H1 (cell line): ENCODE measurements at regions not wholly inside any gene's neighbourhood (a gene's known extent, or its start where the extent isn't known, plus 50 kb on each side); places are given as distances from the start of the nearest gene placed in this dataset.

Experiments used
- CTCF ChIA-PET: fragments of 300-600 bp; sonication (Branson Sonifier 250); formaldehyde crosslinking; loops from one replicate; lab custom pipeline; 2021; ENCODE audit not compliant: partially characterized antibody; lab: Charles Lee
- POLR2A ChIA-PET: fragments of 300-600 bp; sonication (Branson Sonifier 250); formaldehyde crosslinking; loops from one replicate; lab custom pipeline; 2021; ENCODE audit warnings: inconsistent platforms; ENCODE audit not compliant: partially characterized antibody; lab: Charles Lee
- DNase-seq, 2 experiments: peaks; one replicate each; pipeline versions ENCODE4 v3.0.0 to v3.0.0-alpha.2; 2010 to 2022; ENCODE audit warnings: low spot score in 2 of 2, low read depth in 1 of 2, mixed read lengths in 1 of 2
- FAIRE-seq: peaks from 2 replicates; lab custom pipeline; 2011; peaks lifted over from hg19 to GRCh38; lab: Jason Lieb, UNC
- H2AFZ ChIP-seq: 2 replicates; pipeline ENCODE4 v1.8.1; 2012; ENCODE audit warnings: low read length, inconsistent platforms
- H2AK5ac ChIP-seq: 2 replicates; pipeline ENCODE4 v1.6.1; 2013; ENCODE audit warnings: low read depth, low read length
- H2BK120ac ChIP-seq: replicated peaks from 2 replicates; pipeline ENCODE3; 2013; ENCODE audit warnings: low read depth, low read length, inconsistent platforms
- H2BK12ac ChIP-seq: 2 replicates; pipeline ENCODE4 v1.6.1; 2013; ENCODE audit warnings: low read depth, low read length
- H2BK15ac ChIP-seq: 2 replicates; pipeline ENCODE4 v1.6.1; 2013; ENCODE audit warnings: low read length
- H2BK20ac ChIP-seq: 2 replicates; pipeline ENCODE4 v1.6.1; 2013; ENCODE audit warnings: low read length
- H2BK5ac ChIP-seq: 2 replicates; pipeline ENCODE4 v1.6.1; 2013; ENCODE audit warnings: low read depth, low read length
- H3K14ac ChIP-seq: 2 replicates; pipeline ENCODE4 v1.6.1; 2013; ENCODE audit warnings: inconsistent platforms; ENCODE audit not compliant: insufficient read length
- H3K18ac ChIP-seq: 2 replicates; pipeline ENCODE4 v1.6.1; 2013; ENCODE audit warnings: low read length; ENCODE audit errors: extremely low read depth
- H3K23ac ChIP-seq: 2 replicates; pipeline ENCODE4 v1.6.1; 2013; ENCODE audit warnings: inconsistent platforms; ENCODE audit not compliant: insufficient read length
- H3K23me2 ChIP-seq: 2 replicates; pipeline ENCODE4 v1.6.1; 2013; ENCODE audit warnings: low read depth, low read length
- H3K27ac ChIP-seq: 2 replicates; pipeline ENCODE4 v1.6.1; 2011; ENCODE audit warnings: low read depth, low read length, inconsistent platforms
- H3K27me3 ChIP-seq, 4 experiments: replicated peaks in 1 of 4; 1 replicate in 1 of 4; 2 replicates in 3 of 4; pipeline versions ENCODE4 v1.6.1 to v1.8.1; 2011 to 2013; ENCODE audit warnings: low read length in 3 of 4, mild to moderate bottlenecking in 3 of 4, inconsistent platforms in 2 of 4, mixed read lengths in 2 of 4, moderate library complexity in 1 of 4; ENCODE audit not compliant: control insufficient read depth in 3 of 4, insufficient read depth in 3 of 4; ENCODE audit errors: extremely low read depth in 1 of 4
- H3K36me3 ChIP-seq, 4 experiments: 2 replicates each; pipeline versions ENCODE4 v1.6.1 to v1.8.1; 2011 to 2013; ENCODE audit warnings: mild to moderate bottlenecking in 4 of 4, low read length in 3 of 4, moderate library complexity in 2 of 4, control low read depth in 1 of 4, inconsistent platforms in 1 of 4; ENCODE audit not compliant: insufficient read depth in 4 of 4, control insufficient read depth in 2 of 4
- H3K4ac ChIP-seq: replicated peaks from 2 replicates; pipeline ENCODE3; 2013; ENCODE audit warnings: low read length, low read depth, mixed read lengths, inconsistent platforms; ENCODE audit not compliant: insufficient read length
- H3K4me1 ChIP-seq, 4 experiments: replicated peaks in 1 of 4; 1 replicate in 1 of 4; 2 replicates in 3 of 4; pipeline versions ENCODE4 v1.6.1 to v1.8.1; 2011 to 2013; ENCODE audit warnings: low read length in 3 of 4, inconsistent platforms in 2 of 4, mixed read lengths in 1 of 4; ENCODE audit not compliant: insufficient read depth in 4 of 4, control insufficient read depth in 3 of 4
- H3K4me2 ChIP-seq, 2 experiments: 2 replicates each; pipeline versions ENCODE4 v1.6.1 to v1.8.1; 2011 to 2013; ENCODE audit warnings: low read depth in 2 of 2, low read length in 2 of 2, control low read depth in 1 of 2, inconsistent platforms in 1 of 2, mild to moderate bottlenecking in 1 of 2; ENCODE audit not compliant: insufficient read depth in 1 of 2
- H3K4me3 ChIP-seq, 4 experiments: fragments of 200-600, 300-600 bp in 1 of 4; sonication (generic), shearing (Covaris generic), sonication (Bioruptor Twin) in 1 of 4; 2 replicates each; pipeline versions ENCODE4 v1.5.1 to v1.8.1; 2011 to 2016; ENCODE audit warnings: low read length in 4 of 4, low read depth in 3 of 4, control low read depth in 2 of 4, inconsistent platforms in 2 of 4, mild to moderate bottlenecking in 2 of 4, mixed read lengths in 1 of 4, moderate library complexity in 1 of 4; ENCODE audit not compliant: insufficient read depth in 2 of 4; ENCODE audit errors: extremely low read depth in 1 of 4
- H3K56ac ChIP-seq: replicated peaks from 2 replicates; pipeline ENCODE3; 2013; ENCODE audit warnings: low read depth, mild to moderate bottlenecking, mixed read lengths, low read length, inconsistent platforms; ENCODE audit not compliant: insufficient read length
- H3K79me1 ChIP-seq: 2 replicates; pipeline ENCODE4 v1.6.1; 2013; ENCODE audit warnings: low read depth, low read length, control low read depth
- H3K79me2 ChIP-seq, 2 experiments: 2 replicates each; pipeline versions ENCODE4 v1.6.1 to v1.8.1; 2012 to 2013; ENCODE audit warnings: low read length in 2 of 2, mild to moderate bottlenecking in 2 of 2, inconsistent platforms in 1 of 2; ENCODE audit not compliant: insufficient read depth in 2 of 2, control insufficient read depth in 1 of 2
- H3K9ac ChIP-seq, 4 experiments: replicated peaks in 1 of 4; 1 replicate in 1 of 4; 2 replicates in 3 of 4; pipeline versions ENCODE4 v1.6.1 to v1.8.1; 2011 to 2013; ENCODE audit warnings: low read depth in 3 of 4, low read length in 3 of 4, control low read depth in 2 of 4, mild to moderate bottlenecking in 2 of 4, moderate library complexity in 2 of 4, inconsistent platforms in 1 of 4; ENCODE audit errors: extremely low read depth in 1 of 4
- H3K9me3 ChIP-seq, 2 experiments: 2 replicates each; pipeline versions ENCODE4 v1.6.1 to v1.8.1; 2012 to 2013; ENCODE audit warnings: mild to moderate bottlenecking in 2 of 2, moderate library complexity in 2 of 2, control low read depth in 1 of 2, inconsistent platforms in 1 of 2, low read depth in 1 of 2, low read length in 1 of 2, mixed read lengths in 1 of 2; ENCODE audit not compliant: insufficient read depth in 2 of 2
- H4K20me1 ChIP-seq, 2 experiments: replicated peaks in 1 of 2; 2 replicates each; pipeline versions ENCODE3 to v1.8.1; 2011 to 2013; ENCODE audit warnings: inconsistent platforms in 2 of 2, low read length in 2 of 2, mild to moderate bottlenecking in 1 of 2; ENCODE audit not compliant: insufficient read depth in 2 of 2, control insufficient read depth in 1 of 2
- H4K5ac ChIP-seq: 2 replicates; pipeline ENCODE4 v1.6.1; 2013; ENCODE audit warnings: low read length, low read depth, mixed read lengths, inconsistent platforms; ENCODE audit not compliant: insufficient read length
- H4K8ac ChIP-seq: 2 replicates; pipeline ENCODE4 v1.8.0; 2013; ENCODE audit warnings: mild to moderate bottlenecking, moderate library complexity, low read length, inconsistent platforms; ENCODE audit not compliant: insufficient read depth; ENCODE audit errors: extremely low read depth
- H4K91ac ChIP-seq: replicated peaks from 2 replicates; pipeline ENCODE3; 2013; ENCODE audit warnings: low read length, mixed read lengths, inconsistent platforms; ENCODE audit not compliant: insufficient read length
- ASH2L ChIP-seq: fragments of 200-600, 300-600 bp; sonication (generic); IDR thresholded peaks from one replicate; pipeline ENCODE4 v1.7.1; 2017; ENCODE audit warnings: low read length
- HDAC6 ChIP-seq: IDR thresholded peaks from one replicate; pipeline ENCODE4 v1.7.1; 2012; ENCODE audit warnings: low read depth, mild to moderate bottlenecking, inconsistent platforms, low read length, moderate library complexity
- SIN3A ChIP-seq, 2 experiments: IDR thresholded peaks in 1 of 2; conservative IDR thresholded peaks in 1 of 2; 2 replicates each; pipeline ENCODE4 v1.6.1; 2011 to 2012; ENCODE audit warnings: low read length in 2 of 2, improper control_type of control experiment in 1 of 2, low read depth in 1 of 2, mild to moderate bottlenecking in 1 of 2
- WGBS, 2 experiments: shearing (Covaris generic) in 1 of 2; methylation state at CpG; one replicate each; pipeline versions ENCODE4 v1.1.6 to v1.1.7; 2013 to 2015; ENCODE audit warnings: low lambda C conversion rate in 2 of 2, mixed read lengths in 2 of 2, inconsistent platforms in 1 of 2, low coverage in 1 of 2, missing lambda C conversion rate in 1 of 2; ENCODE audit not compliant: insufficient replicate concordance in 2 of 2, insufficient coverage in 1 of 2, insufficient read length in 1 of 2; ENCODE audit errors: extremely low coverage in 1 of 2, missing lambda C conversion rate in 1 of 2; 5-methylcytosine and 5-hydroxymethylcytosine counted together

DNA sequence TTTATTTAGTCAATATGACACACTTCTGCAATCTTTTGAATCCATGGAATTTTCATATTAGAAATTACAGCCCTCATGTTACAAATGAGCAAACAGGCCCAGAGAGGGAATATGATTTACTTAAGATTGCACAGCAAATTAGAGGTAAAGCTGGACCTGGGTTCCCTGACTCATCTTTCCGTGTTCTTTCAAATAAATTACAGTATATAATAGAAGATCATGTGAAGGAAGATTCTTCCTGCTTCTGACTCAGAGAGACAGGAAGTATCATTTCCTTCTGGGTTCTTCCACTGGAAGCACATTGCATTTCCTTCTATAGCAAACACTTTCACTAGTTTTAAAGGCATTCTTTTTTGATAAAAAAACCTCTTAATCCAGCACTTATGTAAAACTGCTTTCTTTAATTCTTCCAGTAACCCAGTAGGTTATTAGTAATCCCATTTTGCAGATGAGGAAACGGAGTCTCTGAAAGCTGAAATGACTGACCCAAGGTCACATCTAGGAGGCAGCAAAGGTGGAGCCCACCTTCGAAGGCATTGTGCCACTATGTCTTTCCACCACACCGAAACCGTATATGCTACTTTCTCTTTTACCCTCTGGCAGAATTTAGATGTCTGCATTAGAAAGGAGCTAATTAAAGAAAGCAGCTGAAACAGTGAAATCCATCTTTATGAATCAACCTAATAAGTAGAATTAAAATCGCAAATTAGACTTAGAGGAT is 566.7 kb upstream of the KLF4 start:
- Histone ChIP-seq H3K79me1 (no peaks in the 10 kb centered on the region), H3K4me2 (no peak overlapping the region), H2AFZ (no peak overlapping the region), H3K23ac (no peak overlapping the region), H3K56ac (no peak overlapping the region), H3K79me2 (no peaks in the 10 kb centered on the region), H4K20me1 (no peaks in the 10 kb centered on the region), H3K4me1 (peaks cover 2 to 13% (median 7%) of the 10 kb centered on the region in 4 experiments; a peak in 5 of 7 replicates), H3K27ac (no peak overlapping the region), H3K4me3 (no peak overlapping the region), H4K5ac (no peak overlapping the region), H3K27me3 (no peaks in the 10 kb centered on the region; a peak in 1 of 7 replicates), H3K9me3 (no peaks in the 10 kb centered on the region), H3K4ac (no peak overlapping the region), H2BK120ac (no peak overlapping the region), H2BK5ac (no peak overlapping the region), H4K91ac (no peak overlapping the region), H3K23me2 (no peaks in the 10 kb centered on the region), H3K9ac (no peak overlapping the region), H3K36me3 (no peaks in the 10 kb centered on the region; a peak in 1 of 8 replicates), H3K18ac (no peak overlapping the region), H3K14ac (no peak overlapping the region), H2BK20ac (no peak overlapping the region), H2BK12ac (no peak overlapping the region), H4K8ac (no peak overlapping the region), H2AK5ac (no peak overlapping the region), H2BK15ac (no peak overlapping the region)
- CTCF ChIA-PET, result interaction anchor here (0.9 kb wide), 1 partner anchor 633 kb away, joined by 3 read pairs; no protein-coding TSS in a partner anchor
- DNase-seq (no peak), FAIRE-seq (no peak)
- WGBS, 2 experiments, result 95% methylated on average over 6 of the region's 6 CpGs; no CpG with 5 or more reads in 1 of the 2 experiments
- POLR2A ChIA-PET, result interaction anchor here (0.7 kb wide), 1 partner anchor 583 kb away, joined by 3 read pairs; no protein-coding TSS in a partner anchor
- TF ChIP-seq ASH2L, result no peak
- no peak for TF ChIP-seq HDAC6
- TF ChIP-seq SIN3A (conservative IDR thresholded peaks at IDR 0.05 in 1 of 2, IDR thresholded peaks at IDR 0.05 in 1 of 2; ENCODE audit: low read depth in 1 of 2, low read length in 2 of 2), result no peak
